NCI-H82 treated with DMSO at 0.1 percent for 48 hours (cell line): ENCODE measurements at regions not wholly inside any gene's neighbourhood (a gene's known extent, or its start where the extent isn't known, plus 50 kb on each side); places are given as distances from the start of the nearest gene placed in this dataset.

Source experiments
- DNase-seq: peaks from one replicate; lab custom pipeline; 2025; ENCODE audit not compliant: unreplicated experiment; lab: John Stamatoyannopoulos, UW

DNA sequence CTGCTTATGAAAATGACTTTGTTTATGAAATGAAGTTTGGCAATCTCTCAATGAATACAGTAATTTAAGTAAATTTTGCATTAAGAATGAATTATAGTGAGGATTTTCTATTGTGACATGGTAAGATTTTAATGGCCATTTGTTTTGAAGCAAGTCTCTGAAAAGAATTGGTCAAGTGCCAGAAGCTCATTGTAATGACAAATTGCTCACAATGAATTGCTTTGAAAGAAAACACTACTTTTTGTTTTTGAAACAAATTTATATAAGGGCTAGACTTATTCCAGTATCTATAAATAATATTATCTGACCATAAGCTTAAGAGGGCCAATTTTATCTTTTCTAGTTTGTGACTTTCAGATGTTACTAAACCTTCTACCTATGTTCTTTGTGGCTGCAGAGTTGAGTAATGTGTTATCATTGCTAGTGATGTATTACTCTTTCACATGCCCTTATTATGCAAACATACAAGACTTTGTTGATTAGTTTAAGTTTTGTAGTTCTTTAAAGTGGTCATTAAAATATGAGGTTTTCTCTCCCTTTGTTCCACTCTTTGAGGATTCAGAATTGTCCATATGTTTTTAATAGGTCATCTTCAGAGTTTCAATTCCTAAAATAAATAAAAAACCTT is 93.0 kb upstream of the ZNF608 start:
- no peak for DNase-seq

GRCh38 chr5:124841829-124842712 is 95.6 kb upstream of the ZNF608 start:
- DNase-seq: no peak

- DNase-seq: no peak
These were observed 96.5 kb upstream of the ZNF608 start for GRCh38 chr5:124842725-124843595.

DNA sequence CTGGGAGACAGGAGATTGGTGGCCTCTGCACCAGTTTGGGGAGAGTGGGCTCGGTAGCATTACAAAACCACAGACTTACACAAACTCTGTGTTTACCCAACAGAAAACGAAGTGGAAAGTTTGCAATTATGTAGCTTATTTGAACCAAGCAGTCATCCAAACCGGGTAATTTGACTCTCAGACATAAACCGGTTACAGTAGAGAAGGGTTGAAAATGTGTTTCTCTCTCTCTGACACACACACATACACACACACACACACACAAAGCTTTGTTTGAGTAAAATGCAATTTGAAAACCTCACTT is 97.1 kb upstream of the ZNF608 start:
- DNase-seq: no peak

DNA sequence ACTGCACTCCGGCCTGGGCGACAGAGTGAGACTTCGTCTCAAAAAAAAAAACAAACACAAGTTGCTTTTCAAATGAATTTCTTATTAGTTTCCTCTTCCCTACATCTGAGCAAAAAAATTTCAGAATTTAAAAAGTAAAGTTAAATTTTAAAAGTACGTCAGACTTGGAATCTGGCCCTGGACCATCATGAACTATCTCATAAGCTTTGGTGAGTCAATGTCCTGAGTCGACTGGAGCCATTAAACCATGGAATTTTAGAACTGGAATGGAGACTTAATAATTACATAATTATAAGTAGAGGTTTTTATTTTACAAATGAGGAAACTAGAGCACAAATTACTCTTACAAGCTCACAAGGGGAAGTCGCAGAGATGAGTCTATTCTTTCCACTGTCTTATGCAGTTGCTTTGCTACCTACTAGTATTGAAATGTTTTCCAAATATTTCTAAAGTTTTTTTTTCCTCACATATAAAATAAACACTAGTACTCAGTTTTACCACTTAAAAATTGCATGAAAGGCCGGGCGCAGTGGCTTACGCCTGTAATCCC is 98.0 kb upstream of the ZNF608 start:
- DNase-seq: no peak

DNA sequence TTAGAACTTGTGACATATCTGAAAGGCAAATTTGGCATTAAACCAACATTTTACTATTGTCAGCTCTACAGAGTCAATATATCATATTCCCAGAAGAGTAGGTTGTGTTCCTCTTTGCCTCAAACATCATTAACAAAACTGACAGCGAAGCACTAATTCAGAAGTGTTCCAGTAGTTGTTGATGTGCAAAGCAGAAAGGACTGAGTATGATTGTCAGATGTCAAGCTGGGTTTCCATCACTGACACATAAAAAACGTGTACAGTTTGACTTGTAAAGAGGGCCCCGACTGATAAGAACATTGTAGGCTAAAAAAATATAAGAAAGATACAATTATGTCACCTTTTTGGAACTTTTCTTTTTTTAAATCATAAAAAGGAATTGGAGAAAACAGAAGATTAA is 101.5 kb upstream of the ZNF608 start:
- DNase-seq: no peak

GRCh38 chr5:124849774-124850173 is 103.3 kb upstream of the ZNF608 start:
- DNase-seq: no peak

DNA sequence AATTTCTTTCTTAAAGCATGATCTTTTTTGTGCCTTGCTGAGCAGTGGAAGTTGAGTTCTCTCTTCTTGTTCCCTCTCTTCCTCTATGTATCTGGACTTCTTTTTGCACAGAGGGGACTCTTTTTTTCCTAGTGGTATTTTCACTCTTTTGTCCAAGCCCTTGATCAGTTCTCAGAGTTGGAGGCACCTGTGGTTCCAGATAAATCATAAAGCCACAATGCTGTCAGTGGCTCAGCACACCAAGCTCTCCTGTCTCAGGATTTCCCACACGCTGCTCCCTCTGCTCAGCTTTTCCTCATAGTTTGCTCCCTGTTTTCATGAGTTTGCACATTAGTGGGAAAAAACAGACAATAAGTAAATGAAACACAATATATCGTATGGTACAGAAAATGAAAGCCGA is 110.3 kb upstream of the ZNF608 start:
- no peak for DNase-seq

DNA sequence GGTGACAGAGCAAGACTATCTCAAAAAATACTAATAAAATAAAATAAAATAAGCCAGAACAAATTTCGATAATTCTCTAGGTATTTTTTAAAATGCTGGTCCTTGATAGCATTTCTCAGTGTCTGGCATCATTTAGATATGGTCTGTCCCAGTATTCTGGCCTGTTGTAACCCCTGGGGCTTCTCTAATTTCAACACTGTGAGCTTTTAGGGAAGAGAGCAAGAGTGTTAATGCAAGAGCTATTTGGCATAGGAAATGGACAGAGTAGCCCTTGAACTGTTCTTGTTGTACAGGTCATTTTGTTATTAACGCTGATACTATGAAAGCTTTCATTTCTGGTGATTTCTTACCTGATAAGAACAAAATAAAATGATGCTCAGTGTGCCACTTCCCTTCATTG is 112.2 kb upstream of the ZNF608 start:
- no peak for DNase-seq

- DNase-seq: no peak
These were observed 112.6 kb upstream of the ZNF608 start for GRCh38 chr5:124859027-124859426.

GRCh38 chr5:124859556-124860290 is 113.3 kb upstream of the ZNF608 start:
- no peak for DNase-seq

- DNase-seq: peak; percentile 41
These were observed 113.8 kb upstream of the ZNF608 start for GRCh38 chr5:124860291-124860655.

DNA sequence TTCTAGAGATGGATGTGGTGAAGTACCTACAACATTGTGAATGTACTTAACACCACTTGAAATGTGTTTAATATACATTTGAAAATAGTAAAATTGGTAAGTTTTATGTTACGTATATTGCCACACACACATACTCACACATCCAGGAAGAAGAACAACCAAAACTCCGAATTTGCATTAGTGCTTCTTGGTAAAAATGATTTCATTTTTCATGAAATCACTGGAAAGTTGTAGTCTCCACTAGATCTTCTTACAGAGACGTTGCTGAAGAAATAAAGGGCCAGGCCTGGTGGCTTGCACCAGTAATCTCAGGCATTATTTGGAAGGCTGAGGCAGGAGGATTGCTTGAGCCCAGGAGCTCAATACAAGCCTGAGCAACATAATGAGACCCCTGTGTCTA is 118.6 kb upstream of the ZNF608 start:
- DNase-seq: no peak

GRCh38 chr5:124865603-124866354 is 119.3 kb upstream of the ZNF608 start:
- DNase-seq: no peak

DNA sequence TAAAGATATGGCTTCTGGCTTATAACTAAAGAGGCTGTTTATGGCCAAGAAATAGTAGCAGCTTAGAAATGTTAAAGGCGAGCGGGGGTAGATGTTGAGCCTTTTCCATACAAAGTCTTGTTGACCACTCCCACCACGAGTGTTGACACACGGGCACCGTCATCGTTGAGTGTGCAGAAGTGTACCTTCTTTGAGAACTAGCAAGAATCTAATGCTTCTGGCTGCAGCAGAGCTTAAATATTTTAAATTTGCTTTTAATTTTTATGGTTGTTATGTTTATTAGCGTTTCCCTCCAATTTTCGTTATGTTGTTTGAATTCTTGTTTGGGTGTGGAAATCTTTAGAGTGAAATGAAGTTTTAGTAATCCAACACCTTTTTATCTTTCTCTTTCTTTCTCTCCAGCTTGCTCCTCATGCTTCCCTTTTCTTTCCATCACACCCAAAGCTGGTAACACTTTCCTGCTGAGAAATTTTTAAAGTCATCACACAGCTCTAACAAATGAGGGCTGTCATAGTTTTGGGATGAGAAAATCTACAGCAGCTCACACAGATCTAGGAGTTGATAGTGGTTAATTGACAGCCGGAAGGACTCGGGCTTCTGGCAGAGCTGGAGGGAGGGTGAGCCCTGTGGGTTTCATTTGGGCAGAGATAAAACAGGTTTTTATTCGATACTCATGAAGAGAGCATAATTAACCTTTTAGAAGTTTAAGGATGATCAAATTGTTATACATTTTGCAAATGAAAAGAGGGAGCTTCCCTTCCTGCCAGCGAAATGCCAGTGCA is 120.1 kb upstream of the ZNF608 start:
- DNase-seq: no peak

- DNase-seq: no peak
These were observed 120.8 kb upstream of the ZNF608 start for GRCh38 chr5:124867137-124867704.

GRCh38 chr5:124868676-124869075 is 122.2 kb upstream of the ZNF608 start:
- DNase-seq: no peak

- no peak for DNase-seq
These were observed 123.1 kb upstream of the ZNF608 start for GRCh38 chr5:124869426-124870033.

GRCh38 chr5:124870070-124870469 is 123.6 kb upstream of the ZNF608 start:
- DNase-seq: no peak
